ENCODE measurements at regions not wholly inside any gene's neighbourhood (a gene's known extent, or its start where the extent isn't known, plus 50 kb on each side); places are given as distances from the start of the nearest gene placed in this dataset.
"Not testable (repeated sequence)": the region's sequence is repeated elsewhere in the genome, so short reads cannot be mapped to it uniquely, and the experiment has no call there.

GRCh38 chr2:190150413-190150812 is 87.9 kb upstream of the MSTN start:
- no peaks in the 10 kb centered on the region for H3K36me3 ChIP-seq (ENCODE audit: control insufficient read depth, insufficient read depth, low read length)
- H3K79me2 ChIP-seq (ENCODE audit: control insufficient read depth, insufficient read depth, low read length), result no peaks in the 10 kb centered on the region
- no peak overlapping the region for H3K4me3 ChIP-seq (replicated peaks in 1 of 4; ENCODE audit: control extremely low read depth in 1 of 4, insufficient read depth in 1 of 4, low read depth in 3 of 4, low read length in 4 of 4)
- no peak overlapping the region for H3K4me2 ChIP-seq (ENCODE audit: extremely low read depth, insufficient read depth, low read length)
- H2AFZ ChIP-seq (ENCODE audit: low read length), result no peak overlapping the region
- H3K4me1 ChIP-seq (ENCODE audit: control insufficient read depth, extremely low read depth, insufficient read depth, low read length), result no peaks in the 10 kb centered on the region
- no peak overlapping the region for H3K9ac ChIP-seq (ENCODE audit: insufficient read depth, low read length)
- no peak for TF ChIP-seq EZH2 (IDR thresholded peaks at IDR 0.05; ENCODE audit: low read length, missing control alignments)
- no peak for TF ChIP-seq CTCF (conservative IDR thresholded peaks at IDR 0.05 in 1 of 2, IDR thresholded peaks at IDR 0.05 in 1 of 2; ENCODE audit: low read depth in 1 of 2, low read length in 2 of 2)
- H3K9me3 ChIP-seq (ENCODE audit: control insufficient read depth, insufficient read depth, low read depth, low read length), result no peaks in the 10 kb centered on the region
- no peaks in the 10 kb centered on the region for H4K20me1 ChIP-seq (ENCODE audit: control insufficient read depth, extremely low read depth, insufficient read depth, low read length)
- no peaks in the 10 kb centered on the region for H3K27me3 ChIP-seq (ENCODE audit: control insufficient read depth, insufficient read depth, low read length)
- no peak overlapping the region for H3K27ac ChIP-seq (ENCODE audit: insufficient read depth, low read length)
- no peak for DNase-seq (ENCODE audit: low read depth in 2 of 2)

GRCh38 chr2:190149908-190150307 is 87.4 kb upstream of the MSTN start:
- H3K79me2 ChIP-seq (ENCODE audit: control insufficient read depth, insufficient read depth, low read length), result no peaks in the 10 kb centered on the region
- no peak for DNase-seq (ENCODE audit: low read depth in 2 of 2)
- H3K36me3 ChIP-seq (ENCODE audit: control insufficient read depth, insufficient read depth, low read length), result no peaks in the 10 kb centered on the region
- TF ChIP-seq EZH2 (IDR thresholded peaks at IDR 0.05; ENCODE audit: low read length, missing control alignments) (no peak), CTCF (conservative IDR thresholded peaks at IDR 0.05 in 1 of 2, IDR thresholded peaks at IDR 0.05 in 1 of 2; ENCODE audit: low read depth in 1 of 2, low read length in 2 of 2) (no peak)
- H3K4me3 ChIP-seq (replicated peaks in 1 of 4; ENCODE audit: control extremely low read depth in 1 of 4, insufficient read depth in 1 of 4, low read depth in 3 of 4, low read length in 4 of 4), result no peak overlapping the region
- H4K20me1 ChIP-seq (ENCODE audit: control insufficient read depth, extremely low read depth, insufficient read depth, low read length), result no peaks in the 10 kb centered on the region
- H3K9me3 ChIP-seq (ENCODE audit: control insufficient read depth, insufficient read depth, low read depth, low read length), result no peaks in the 10 kb centered on the region
- no peak overlapping the region for H3K27ac ChIP-seq (ENCODE audit: insufficient read depth, low read length)
- H3K27me3 ChIP-seq (ENCODE audit: control insufficient read depth, insufficient read depth, low read length), result no peaks in the 10 kb centered on the region
- no peak overlapping the region for H3K4me2 ChIP-seq (ENCODE audit: extremely low read depth, insufficient read depth, low read length)
- no peaks in the 10 kb centered on the region for H3K4me1 ChIP-seq (ENCODE audit: control insufficient read depth, extremely low read depth, insufficient read depth, low read length)
- no peak overlapping the region for H3K9ac ChIP-seq (ENCODE audit: insufficient read depth, low read length)
- no peak overlapping the region for H2AFZ ChIP-seq (ENCODE audit: low read length)

GRCh38 chr2:190149200-190149599 is 86.7 kb upstream of the MSTN start:
- Histone ChIP-seq H3K4me2 (ENCODE audit: extremely low read depth, insufficient read depth, low read length) (no peak overlapping the region), H2AFZ (ENCODE audit: low read length) (no peak overlapping the region), H3K4me3 (replicated peaks in 1 of 4; ENCODE audit: control extremely low read depth in 1 of 4, insufficient read depth in 1 of 4, low read depth in 3 of 4, low read length in 4 of 4) (no peak overlapping the region), H3K79me2 (ENCODE audit: control insufficient read depth, insufficient read depth, low read length) (no peaks in the 10 kb centered on the region), H3K36me3 (ENCODE audit: control insufficient read depth, insufficient read depth, low read length) (no peaks in the 10 kb centered on the region), H3K4me1 (ENCODE audit: control insufficient read depth, extremely low read depth, insufficient read depth, low read length) (no peaks in the 10 kb centered on the region), H3K9me3 (ENCODE audit: control insufficient read depth, insufficient read depth, low read depth, low read length) (no peaks in the 10 kb centered on the region), H3K27me3 (ENCODE audit: control insufficient read depth, insufficient read depth, low read length) (no peaks in the 10 kb centered on the region), H4K20me1 (ENCODE audit: control insufficient read depth, extremely low read depth, insufficient read depth, low read length) (no peaks in the 10 kb centered on the region), H3K27ac (ENCODE audit: insufficient read depth, low read length) (no peak overlapping the region), H3K9ac (ENCODE audit: insufficient read depth, low read length) (no peak overlapping the region)
- TF ChIP-seq CTCF (conservative IDR thresholded peaks at IDR 0.05 in 1 of 2, IDR thresholded peaks at IDR 0.05 in 1 of 2; ENCODE audit: low read depth in 1 of 2, low read length in 2 of 2), result no peak
- TF ChIP-seq EZH2 (IDR thresholded peaks at IDR 0.05; ENCODE audit: low read length, missing control alignments), result no peak
- no peak for DNase-seq (ENCODE audit: low read depth in 2 of 2)

- H3K9ac ChIP-seq (ENCODE audit: insufficient read depth, low read length); H2AFZ ChIP-seq (ENCODE audit: low read length); H3K27ac ChIP-seq (ENCODE audit: insufficient read depth, low read length); H3K9me3 ChIP-seq (ENCODE audit: control insufficient read depth, insufficient read depth, low read depth, low read length); H3K79me2 ChIP-seq (ENCODE audit: control insufficient read depth, insufficient read depth, low read length); H3K36me3 ChIP-seq (ENCODE audit: control insufficient read depth, insufficient read depth, low read length); H3K4me2 ChIP-seq (ENCODE audit: extremely low read depth, insufficient read depth, low read length); H4K20me1 ChIP-seq (ENCODE audit: control insufficient read depth, extremely low read depth, insufficient read depth, low read length); H3K4me3 ChIP-seq (replicated peaks in 1 of 4; ENCODE audit: control extremely low read depth in 1 of 4, insufficient read depth in 1 of 4, low read depth in 3 of 4, low read length in 4 of 4); H3K27me3 ChIP-seq (ENCODE audit: control insufficient read depth, insufficient read depth, low read length); H3K4me1 ChIP-seq (ENCODE audit: control insufficient read depth, extremely low read depth, insufficient read depth, low read length); DNase-seq (ENCODE audit: low read depth in 2 of 2): not testable (repeated sequence)
Observed at GRCh38 chr2:190146109-190146508, 83.6 kb upstream of the MSTN start.

- H4K20me1 ChIP-seq (ENCODE audit: control insufficient read depth, extremely low read depth, insufficient read depth, low read length); H3K9ac ChIP-seq (ENCODE audit: insufficient read depth, low read length); DNase-seq (ENCODE audit: low read depth in 2 of 2); H3K4me3 ChIP-seq (replicated peaks in 1 of 4; ENCODE audit: control extremely low read depth in 1 of 4, insufficient read depth in 1 of 4, low read depth in 3 of 4, low read length in 4 of 4); H3K9me3 ChIP-seq (ENCODE audit: control insufficient read depth, insufficient read depth, low read depth, low read length); H2AFZ ChIP-seq (ENCODE audit: low read length); H3K4me1 ChIP-seq (ENCODE audit: control insufficient read depth, extremely low read depth, insufficient read depth, low read length); H3K79me2 ChIP-seq (ENCODE audit: control insufficient read depth, insufficient read depth, low read length); H3K27ac ChIP-seq (ENCODE audit: insufficient read depth, low read length); H3K36me3 ChIP-seq (ENCODE audit: control insufficient read depth, insufficient read depth, low read length); H3K27me3 ChIP-seq (ENCODE audit: control insufficient read depth, insufficient read depth, low read length); H3K4me2 ChIP-seq (ENCODE audit: extremely low read depth, insufficient read depth, low read length): not testable (repeated sequence)
Observed at GRCh38 chr2:190140474-190140873, 77.9 kb upstream of the MSTN start.
